Gastrocnemius medialis (tissue), 4 donors: ENCODE measurements at regions not wholly inside any gene's neighbourhood (a gene's known extent, or its start where the extent isn't known, plus 50 kb on each side); places are given as distances from the start of the nearest gene placed in this dataset.

ENCODE experiments used
- CTCF ChIP-seq, 5 experiments: fragments of 450-650 bp in 3 of 5; fragments of 200-600 bp in 2 of 5; sonication (generic) in 2 of 5; IDR thresholded peaks in 4 of 5; conservative IDR thresholded peaks in 1 of 5; 1 replicate in 4 of 5; 2 replicates in 1 of 5; pipeline ENCODE4 v1.5.1; 2016 to 2019; ENCODE audit warnings: antibody characterized with exemption in 5 of 5, mild to moderate bottlenecking in 3 of 5, moderate library complexity in 3 of 5
- POLR2A ChIP-seq, 2 donors: fragments of 450-650 bp; IDR thresholded peaks; one replicate each; pipeline ENCODE4 v1.6.1; 2017; ENCODE audit warnings: antibody characterized with exemption in 2 of 2, mild to moderate bottlenecking in 2 of 2, moderate library complexity in 2 of 2

GRCh38 chr3:6471744-6472143 lies 389.2 kb upstream of the GRM7 start:
- TF ChIP-seq POLR2A (IDR thresholded peaks at IDR 0.05) (no peak), CTCF (IDR thresholded peaks at IDR 0.05 in 4 of 5, conservative IDR thresholded peaks at IDR 0.05 in 1 of 5) (no peak)
